Stimulated activated CD4-positive, alpha-beta T cell treated with anti-CD3 and anti-CD28 coated beads, Interleukin-1b, Interleukin-23, amount 100 ng/mL, for 48 hours (primary cell): ENCODE measurements at regions not wholly inside any gene's neighbourhood (a gene's known extent, or its start where the extent isn't known, plus 50 kb on each side); places are given as distances from the start of the nearest gene placed in this dataset.
A peak's percentile ranks its signal among the peaks of the same experiment; 100 is the strongest.
"Not testable (repeated sequence)": the region's sequence is repeated elsewhere in the genome, so short reads cannot be mapped to it uniquely, and the experiment has no call there.

Source experiments
- DNase-seq: peaks from one replicate; pipeline ENCODE4 v3.0.0-alpha.2; 2020

GRCh38 chr6:4653141-4653540 is 123.1 kb upstream of the CDYL start:
- DNase-seq = no peak

GRCh38 chr6:4651831-4652467 is 124.3 kb upstream of the CDYL start:
- no peak for DNase-seq

- DNase-seq = no peak
These were observed 126.5 kb upstream of the CDYL start for GRCh38 chr6:4649728-4650127.

GRCh38 chr6:4647414-4648365 is 128.5 kb upstream of the CDYL start:
- DNase-seq = peak; percentile 17

- DNase-seq = no peak
These were observed 130.4 kb upstream of the CDYL start for GRCh38 chr6:4645713-4646360.

- no peak for DNase-seq
These were observed 131.2 kb upstream of the CDYL start for GRCh38 chr6:4644996-4645395.

GRCh38 chr6:4641461-4641860 is 134.7 kb upstream of the CDYL start:
- DNase-seq = no peak

- DNase-seq = no peak
These were observed 136.1 kb upstream of the CDYL start for GRCh38 chr6:4640139-4640538.

- DNase-seq = no peak
These were observed 137.6 kb upstream of the CDYL start for GRCh38 chr6:4638641-4639040.

GRCh38 chr6:4637691-4638433 is 138.3 kb upstream of the CDYL start:
- DNase-seq = peak; percentile 68

GRCh38 chr6:4636881-4637224 is 139.4 kb upstream of the CDYL start:
- no peak for DNase-seq

GRCh38 chr6:4636191-4636880 is 139.9 kb upstream of the CDYL start:
- no peak for DNase-seq

- no peak for DNase-seq
These were observed 140.5 kb upstream of the CDYL start for GRCh38 chr6:4635666-4636065.

- DNase-seq = no peak
These were observed 143.8 kb upstream of the CDYL start for GRCh38 chr6:4632421-4632820.

GRCh38 chr6:4629789-4630188 is 146.4 kb upstream of the CDYL start:
- not testable (repeated sequence) for DNase-seq

- no peak for DNase-seq
These were observed 150.6 kb upstream of the CDYL start for GRCh38 chr6:4625557-4625956.

- no peak for DNase-seq
These were observed 151.5 kb upstream of the CDYL start for GRCh38 chr6:4624726-4625125.

- DNase-seq = no peak
These were observed 155.7 kb upstream of the CDYL start for GRCh38 chr6:4620284-4621151.

GRCh38 chr6:4616311-4616710 is 159.9 kb upstream of the CDYL start:
- DNase-seq = no peak

GRCh38 chr6:4615891-4616290 is 160.3 kb upstream of the CDYL start:
- DNase-seq = no peak

- DNase-seq = no peak
These were observed 161.0 kb upstream of the CDYL start for GRCh38 chr6:4615231-4615630.

GRCh38 chr6:4614637-4615036 is 161.6 kb upstream of the CDYL start:
- DNase-seq = no peak
